Testis (tissue), 2 donors: ENCODE measurements at regions not wholly inside any gene's neighbourhood (a gene's known extent, or its start where the extent isn't known, plus 50 kb on each side); places are given as distances from the start of the nearest gene placed in this dataset.

Source experiments
- POLR2A ChIP-seq: fragments of 450-650 bp; IDR thresholded peaks from one replicate; pipeline ENCODE4 v1.6.1; 2017; ENCODE audit warnings: antibody characterized with exemption, mild to moderate bottlenecking, moderate library complexity
- TF ChIP-seq, protein P1 (sequence below), 3 experiments: fragments of 450-650 bp in 2 of 3; fragments of 200-600 bp in 1 of 3; sonication (generic) in 1 of 3; IDR thresholded peaks; one replicate each; pipeline ENCODE4 v1.5.1; 2016 to 2019; ENCODE audit warnings: antibody characterized with exemption in 3 of 3, mild to moderate bottlenecking in 2 of 3, moderate library complexity in 1 of 3

DNA sequence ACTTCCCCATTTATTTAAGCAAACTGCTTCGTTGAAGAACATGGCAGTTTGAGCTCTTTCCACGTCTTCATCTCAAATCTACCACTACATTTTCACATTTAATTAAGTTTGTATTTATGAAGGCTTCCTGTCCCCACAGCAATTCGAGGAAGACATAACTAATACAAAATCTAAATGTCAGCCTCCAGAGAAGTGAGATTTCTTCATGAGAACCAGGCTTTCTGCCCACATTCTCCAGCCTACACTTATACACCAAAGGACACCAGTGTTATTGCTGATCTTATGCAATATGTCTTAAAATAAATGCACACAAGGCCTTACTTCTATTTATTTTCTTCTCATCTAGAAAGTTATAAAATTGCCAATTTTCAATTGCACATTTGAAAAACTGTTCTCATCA lies 1209.3 kb upstream of the FAM98A start:
- TF ChIP-seq, protein P1, sequence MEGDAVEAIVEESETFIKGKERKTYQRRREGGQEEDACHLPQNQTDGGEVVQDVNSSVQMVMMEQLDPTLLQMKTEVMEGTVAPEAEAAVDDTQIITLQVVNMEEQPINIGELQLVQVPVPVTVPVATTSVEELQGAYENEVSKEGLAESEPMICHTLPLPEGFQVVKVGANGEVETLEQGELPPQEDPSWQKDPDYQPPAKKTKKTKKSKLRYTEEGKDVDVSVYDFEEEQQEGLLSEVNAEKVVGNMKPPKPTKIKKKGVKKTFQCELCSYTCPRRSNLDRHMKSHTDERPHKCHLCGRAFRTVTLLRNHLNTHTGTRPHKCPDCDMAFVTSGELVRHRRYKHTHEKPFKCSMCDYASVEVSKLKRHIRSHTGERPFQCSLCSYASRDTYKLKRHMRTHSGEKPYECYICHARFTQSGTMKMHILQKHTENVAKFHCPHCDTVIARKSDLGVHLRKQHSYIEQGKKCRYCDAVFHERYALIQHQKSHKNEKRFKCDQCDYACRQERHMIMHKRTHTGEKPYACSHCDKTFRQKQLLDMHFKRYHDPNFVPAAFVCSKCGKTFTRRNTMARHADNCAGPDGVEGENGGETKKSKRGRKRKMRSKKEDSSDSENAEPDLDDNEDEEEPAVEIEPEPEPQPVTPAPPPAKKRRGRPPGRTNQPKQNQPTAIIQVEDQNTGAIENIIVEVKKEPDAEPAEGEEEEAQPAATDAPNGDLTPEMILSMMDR (IDR thresholded peaks at IDR 0.05), result no peak
- TF ChIP-seq POLR2A, result no peak
